Upper lobe of left lung (tissue), 6 donors: ENCODE measurements at regions not wholly inside any gene's neighbourhood (a gene's known extent, or its start where the extent isn't known, plus 50 kb on each side); places are given as distances from the start of the nearest gene placed in this dataset.

Experiments used
- ATAC-seq, 2 donors: fragments of 200-7000 bp; cut with Tn5 transposase; one replicate each; pipeline ENCODE4 v1.9.1; 2022; ENCODE audit warnings: mild to moderate bottlenecking in 2 of 2, moderate library complexity in 2 of 2; ENCODE audit not compliant: low FRiP score in 2 of 2
- DNase-seq, 2 donors: peaks; one replicate each; pipeline ENCODE4 v3.0.0-alpha.2; 2019 to 2020
- H3K27ac ChIP-seq, 4 donors: fragments of 200-600 bp; sonication (generic); one replicate each; pipeline ENCODE4 v1.5.1; 2016 to 2019
- H3K27me3 ChIP-seq, 4 donors: fragments of 200-600 bp; sonication (generic); one replicate each; pipeline ENCODE4 v1.5.1; 2017 to 2019
- H3K36me3 ChIP-seq, 4 donors: fragments of 200-600 bp; sonication (generic); one replicate each; pipeline ENCODE4 v1.5.1; 2016 to 2019
- H3K4me1 ChIP-seq, 4 donors: fragments of 200-600 bp; sonication (generic); one replicate each; pipeline ENCODE4 v1.5.1; 2018 to 2019
- H3K4me3 ChIP-seq, 4 donors: fragments of 200-600 bp; sonication (generic); one replicate each; pipeline ENCODE4 v1.5.1; 2017 to 2019; ENCODE audit warnings: mild to moderate bottlenecking in 2 of 4, moderate library complexity in 1 of 4
- H3K9me3 ChIP-seq, 4 donors: fragments of 200-600 bp; sonication (generic); one replicate each; pipeline ENCODE4 v1.5.1; 2018 to 2019
- CTCF ChIP-seq, 6 experiments: fragments of 450-650 bp in 4 of 6; fragments of 200-600 bp in 2 of 6; sonication (generic) in 2 of 6; IDR thresholded peaks; one replicate each; pipeline ENCODE4 v1.5.1; 2016 to 2019; ENCODE audit warnings: antibody characterized with exemption in 6 of 6
- EP300 ChIP-seq, 4 donors: sonication (generic); formaldehyde crosslinking; IDR thresholded peaks; one replicate each; pipeline ENCODE4 v1.5.1; 2017; ENCODE audit warnings: antibody characterized with exemption in 4 of 4, control low read depth in 2 of 4
- POLR2A ChIP-seq, 4 donors: fragments of 450-650 bp; IDR thresholded peaks; one replicate each; pipeline ENCODE4 v1.5.1; 2016 to 2017; ENCODE audit warnings: antibody characterized with exemption in 4 of 4, mild to moderate bottlenecking in 2 of 4
- POLR2AphosphoS5 ChIP-seq, 2 donors: sonication (generic); formaldehyde crosslinking; IDR thresholded peaks; one replicate each; pipeline ENCODE4 v1.5.1; 2017; ENCODE audit warnings: antibody characterized with exemption in 2 of 2
- WGBS, 2 donors: methylation state at CpG; one replicate each; pipeline ENCODE4 v1.1.5; 2017 to 2018; 5-methylcytosine and 5-hydroxymethylcytosine counted together
- donor health status: DM: no; HTN: no; CAD: no; lungs with moderate emphysema.
- donor health status: DM: no; HTN: yes; CAD: no; lungs with severe emphysema.

- no peak for TF ChIP-seq POLR2AphosphoS5 (IDR thresholded peaks at IDR 0.05)
- TF ChIP-seq EP300 (IDR thresholded peaks at IDR 0.05) = no peak
- TF ChIP-seq POLR2A (IDR thresholded peaks at IDR 0.05) = no peak
- no peak for TF ChIP-seq CTCF (IDR thresholded peaks at IDR 0.05)
- H3K27ac ChIP-seq = no peak overlapping the region
- WGBS, 2 donors = 80 to 86% methylated on average over 8 of the region's 8 CpGs
- no peaks in the 10 kb centered on the region for H3K27me3 ChIP-seq
- H3K4me1 ChIP-seq = no peaks in the 10 kb centered on the region
- no peaks in the 10 kb centered on the region for H3K36me3 ChIP-seq
- ATAC-seq = no peak
- no peak overlapping the region for H3K4me3 ChIP-seq
- H3K9me3 ChIP-seq = no peaks in the 10 kb centered on the region
- no peak for DNase-seq
Observed at GRCh38 chr2:237269138-237269875, 144.7 kb downstream of the COL6A3 start.

- DNase-seq = no peak
- no peak for TF ChIP-seq EP300 (IDR thresholded peaks at IDR 0.05)
- no peak for TF ChIP-seq POLR2AphosphoS5 (IDR thresholded peaks at IDR 0.05)
- no peak for TF ChIP-seq CTCF (IDR thresholded peaks at IDR 0.05)
- no peak for TF ChIP-seq POLR2A (IDR thresholded peaks at IDR 0.05)
- H3K9me3 ChIP-seq = no peaks in the 10 kb centered on the region
- no peak overlapping the region for H3K4me3 ChIP-seq
- no peaks in the 10 kb centered on the region for H3K4me1 ChIP-seq
- H3K36me3 ChIP-seq = no peaks in the 10 kb centered on the region
- H3K27ac ChIP-seq = no peak overlapping the region
- no peaks in the 10 kb centered on the region for H3K27me3 ChIP-seq
- ATAC-seq = no peak
- 73 to 88% methylated on average over 3 of the region's 3 CpGs for WGBS, 2 donors
Observed at GRCh38 chr2:237270520-237270919, 143.4 kb downstream of the COL6A3 start.

GRCh38 chr2:237271698-237272652 lies 142.0 kb downstream of the COL6A3 start:
- no peak for ATAC-seq
- no peaks in the 10 kb centered on the region for H3K4me1 ChIP-seq

More at GRCh38 chr2:237271698-237272652, 142.0 kb downstream of the COL6A3 start:
- DNase-seq = no peak
- Histone ChIP-seq H3K27me3 (no peaks in the 10 kb centered on the region), H3K9me3 (no peaks in the 10 kb centered on the region), H3K4me3 (no peak overlapping the region), H3K36me3 (no peaks in the 10 kb centered on the region), H3K27ac (no peak overlapping the region)
- 80 to 82% methylated on average over 6 of the region's 6 CpGs for WGBS, 2 donors
- TF ChIP-seq CTCF (IDR thresholded peaks at IDR 0.05) (no peak), POLR2AphosphoS5 (IDR thresholded peaks at IDR 0.05) (no peak), POLR2A (IDR thresholded peaks at IDR 0.05) (no peak), EP300 (IDR thresholded peaks at IDR 0.05) (no peak)
